K562 (cell line): ENCODE measurements at regions not wholly inside any gene's neighbourhood (a gene's known extent, or its start where the extent isn't known, plus 50 kb on each side); places are given as distances from the start of the nearest gene placed in this dataset.

ENCODE experiments used
- ATAC-seq: fragments of 200-7000 bp; cut with Tn5 transposase; 3 replicates; pipeline ENCODE4 v1.9.1; 2020; ENCODE audit warnings: moderate library complexity
- BruUV-seq: library from RNA; stranded (reverse); fragments of 400-500 nt; replicated peaks from 2 replicates; lab custom pipeline; 2021; lab: Mats Ljungman, UMichigan
- CTCF ChIA-PET: fragments of 300-600 bp; formaldehyde crosslinking; extraction: SDS; loops from one replicate; lab custom pipeline; 2021; ENCODE audit warnings: low intra/inter-chr PET ratio; lab: Yijun Ruan, JAX
- POLR2A ChIA-PET: fragments of 300-600, 350-650 bp; sonication (Branson Sonifier 250); formaldehyde crosslinking; extraction: SDS; loops from one replicate; lab custom pipeline; 2021; ENCODE audit warnings: antibody characterized with exemption, inconsistent platforms; lab: Yijun Ruan, JAX
- DNase-seq, 4 experiments: peaks; one replicate each; pipeline versions ENCODE4 v3.0.0 to v3.0.0-alpha.2; 2011 to 2018; ENCODE audit warnings: low spot score in 3 of 4, mixed read lengths in 3 of 4; ENCODE audit errors: extremely low read depth in 1 of 4
- FAIRE-seq: peaks from 2 replicates; lab custom pipeline; 2011; peaks lifted over from hg19 to GRCh38; lab: Jason Lieb, UNC
- H2AFZ ChIP-seq: 2 replicates; pipeline ENCODE4 v1.6.0; 2011; ENCODE audit warnings: low read depth, low read length, control low read depth, inconsistent platforms
- H3K27ac ChIP-seq: fragments of 200-600 bp; 3 replicates; pipeline ENCODE4 v1.8.0; 2011; ENCODE audit warnings: low read depth, mild to moderate bottlenecking, control low read depth, inconsistent platforms, low read length, moderate library complexity, mixed read lengths; ENCODE audit errors: extremely low read depth
- H3K27me3 ChIP-seq, 2 experiments: fragments of 300-600 bp in 1 of 2; 2 replicates in 1 of 2; 3 replicates in 1 of 2; pipeline versions ENCODE4 v1.6.0 to v1.8.0; 2011; ENCODE audit warnings: inconsistent platforms in 2 of 2, low read length in 2 of 2, mild to moderate bottlenecking in 1 of 2, mixed read lengths in 1 of 2, moderate library complexity in 1 of 2; ENCODE audit not compliant: control insufficient read depth in 2 of 2, insufficient read depth in 2 of 2
- H3K36me3 ChIP-seq: fragments of 300-600 bp; 3 replicates; pipeline ENCODE4 v1.8.0; 2011; ENCODE audit warnings: mild to moderate bottlenecking, low read length, inconsistent platforms; ENCODE audit not compliant: control insufficient read depth, insufficient read depth
- H3K4me1 ChIP-seq, 2 experiments: fragments of 200-600 bp in 1 of 2; replicated peaks in 1 of 2; 2 replicates in 1 of 2; 3 replicates in 1 of 2; pipeline versions ENCODE4 v1.5.1 to v1.8.0; 2011; ENCODE audit warnings: inconsistent platforms in 2 of 2, low read length in 2 of 2, mild to moderate bottlenecking in 1 of 2, mixed read lengths in 1 of 2, moderate library complexity in 1 of 2; ENCODE audit not compliant: control insufficient read depth in 2 of 2, insufficient read depth in 2 of 2
- H3K4me2 ChIP-seq: 2 replicates; pipeline ENCODE4 v1.6.1; 2011; ENCODE audit warnings: low read length, control low read depth, inconsistent platforms, mixed read lengths; ENCODE audit not compliant: insufficient read depth
- H3K4me3 ChIP-seq: fragments of 200-600 bp; sonication (generic), shearing (Covaris generic); 2 replicates; pipeline ENCODE4 v1.5.1; 2016; ENCODE audit warnings: control low read depth, inconsistent platforms
- H3K79me2 ChIP-seq: fragments of 200-600 bp; 3 replicates; pipeline ENCODE4 v1.8.0; 2011; ENCODE audit warnings: low read length, inconsistent platforms; ENCODE audit not compliant: control insufficient read depth, insufficient read depth
- H3K9ac ChIP-seq, 2 experiments: 2 replicates each; pipeline versions ENCODE4 v1.6.0 to v1.6.1; 2011; ENCODE audit warnings: low read depth in 2 of 2, low read length in 2 of 2, control low read depth in 1 of 2, inconsistent platforms in 1 of 2, mild to moderate bottlenecking in 1 of 2, mixed read lengths in 1 of 2; ENCODE audit not compliant: insufficient read depth in 1 of 2
- H3K9me1 ChIP-seq: one replicate; pipeline ENCODE4 v1.6.0; 2011; ENCODE audit warnings: inconsistent platforms, mild to moderate bottlenecking, low read length, moderate library complexity; ENCODE audit not compliant: control insufficient read depth, insufficient read depth
- H3K9me3 ChIP-seq: replicated peaks from 2 replicates; pipeline ENCODE4 v1.5.1; 2011; ENCODE audit warnings: low read depth, low read length, inconsistent platforms; ENCODE audit not compliant: control insufficient read depth, insufficient read depth
- H4K20me1 ChIP-seq: replicated peaks from 2 replicates; pipeline ENCODE4 v1.6.1; 2011; ENCODE audit warnings: low read length, inconsistent platforms, mixed read lengths; ENCODE audit not compliant: control insufficient read depth, insufficient read depth
- CBX2 ChIP-seq: fragments of 200-600 bp; sonication (generic); IDR thresholded peaks from one replicate; pipeline ENCODE4 v1.6.1; 2012; ENCODE audit warnings: mild to moderate bottlenecking, low read length, inconsistent platforms; ENCODE audit not compliant: insufficient read depth, poor library complexity, severe bottlenecking
- CHAMP1 ChIP-seq: fragments of 450-650 bp; IDR thresholded peaks from 2 replicates; pipeline ENCODE4 v1.6.1; 2016; ENCODE audit warnings: mild to moderate bottlenecking
- CHD1 ChIP-seq: fragments of 200-600 bp; sonication (generic); IDR thresholded peaks from one replicate; pipeline ENCODE4 v1.6.1; 2012; ENCODE audit warnings: mild to moderate bottlenecking, moderate library complexity, low read length, inconsistent platforms
- E2F3 ChIP-seq: fragments of 250-450 bp; sonication (Bioruptor Pico); IDR thresholded peaks from 2 replicates; pipeline ENCODE4 v1.4.0; 2020; ENCODE audit warnings: mild to moderate bottlenecking
- HLTF ChIP-seq: fragments of 450-650 bp; IDR thresholded peaks from 2 replicates; pipeline ENCODE4 v1.6.1; 2016
- LCOR ChIP-seq: sonication (generic); formaldehyde crosslinking; IDR thresholded peaks from 2 replicates; pipeline ENCODE4 v1.8.0; 2022; ENCODE audit warnings: mild to moderate bottlenecking, missing genetic modification reagents
- TOE1 ChIP-seq, 2 experiments: fragments of 450-650 bp in 1 of 2; sonication (generic) in 1 of 2; formaldehyde crosslinking in 1 of 2; IDR thresholded peaks; 2 replicates each; pipeline versions ENCODE4 v1.7.1 to v1.8.0; 2016 to 2022; ENCODE audit warnings: borderline replicate concordance in 2 of 2, mild to moderate bottlenecking in 2 of 2, antibody characterized with exemption in 1 of 2, inconsistent platforms in 1 of 2, low read depth in 1 of 2, missing genetic modification reagents in 1 of 2, moderate library complexity in 1 of 2
- XRCC4 ChIP-seq: IDR thresholded peaks from one replicate; pipeline ENCODE4 v1.6.1; 2011; ENCODE audit not compliant: insufficient read depth, insufficient read length; ENCODE audit errors: extremely low read depth
- YBX1 ChIP-seq: fragments of 450-650 bp; IDR thresholded peaks from 2 replicates; pipeline ENCODE4 v1.7.1; 2016; ENCODE audit warnings: mild to moderate bottlenecking
- ZNF140 ChIP-seq: fragments of 250-450 bp; sonication (Bioruptor Pico); IDR thresholded peaks from 2 replicates; pipeline ENCODE4 v1.8.0; 2021; ENCODE audit warnings: moderate library complexity, mild to moderate bottlenecking, inconsistent platforms
- ZNF707 ChIP-seq: fragments of 250-450 bp; sonication (Bioruptor Pico); conservative IDR thresholded peaks from 2 replicates; pipeline ENCODE4 v1.8.0; 2022; ENCODE audit warnings: inconsistent platforms, mild to moderate bottlenecking, moderate library complexity
- WGBS: fragments of 100-300 bp; shearing (Covaris generic); methylation state at CpG from one replicate; pipeline ENCODE4 v1.1.6; 2016; ENCODE audit warnings: low coverage, mixed read lengths; ENCODE audit not compliant: insufficient coverage; ENCODE audit errors: missing lambda C conversion rate; 5-methylcytosine and 5-hydroxymethylcytosine counted together
- in situ Hi-C: fragments of 300-500 bp; cut with MboI; formaldehyde crosslinking; loops from 4 replicates; pipeline ENCODE4 v1.15.0; 2018; ENCODE audit warnings: inconsistent platforms, mixed read lengths
- intact Hi-C: fragments of 100-400 bp; cut with micrococcal nuclease; formaldehyde crosslinking; loops from 2 replicates; pipeline ENCODE4 v1.14.2; 2022

DNA sequence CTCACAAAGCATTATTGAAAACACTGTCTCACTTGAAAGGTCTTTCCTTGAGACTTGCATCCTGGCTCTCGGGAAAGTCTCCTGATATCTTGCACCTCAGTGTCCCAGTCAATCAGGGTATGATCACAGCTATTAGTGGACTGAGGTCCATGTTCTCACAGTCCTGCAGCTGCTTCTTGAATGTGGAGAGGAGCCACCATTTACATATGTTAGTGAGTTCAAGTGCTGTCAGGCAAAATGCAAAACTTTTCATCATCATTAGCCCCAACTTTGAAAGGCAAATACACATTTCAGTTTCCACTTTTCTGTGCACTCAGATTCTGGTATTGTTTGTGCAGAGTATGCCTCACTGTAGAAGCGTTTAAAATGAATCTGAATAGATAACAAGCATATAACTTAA, 111.6 kb downstream of the SNX18 start:
- Histone ChIP-seq H3K27me3 (peaks cover 6 to 38% of the 10 kb centered on the region in 2 experiments; a peak in 2 of 5 replicates), H3K27ac (no peak overlapping the region), H3K9me3 (no peaks in the 10 kb centered on the region), H3K4me2 (no peak overlapping the region), H3K4me3 (no peak overlapping the region), H3K79me2 (no peaks in the 10 kb centered on the region), H3K36me3 (no peaks in the 10 kb centered on the region), H2AFZ (no peak overlapping the region), H3K9me1 (no peaks in the 10 kb centered on the region), H3K9ac (no peak overlapping the region), H4K20me1 (no peaks in the 10 kb centered on the region), H3K4me1 (no peaks in the 10 kb centered on the region)
- DNase-seq (no peak), FAIRE-seq (no peak), ATAC-seq (no peak)
- intact Hi-C loops (loop anchor here (10.0 kb wide), 1 partner anchor 114 kb away; the partner anchor contains the start of gene SNX18), in situ Hi-C loops (no loop called here)
- no TSS peak for BruUV-seq
- WGBS: 0% methylated on average over 2 of the region's 2 CpGs
- TF ChIP-seq XRCC4 (no peak), CHAMP1 (no peak), E2F3 (CRISPR knock-in tag) (no peak), CBX2 (no peak), ZNF140 (CRISPR knock-in tag) (no peak), ZNF707 (CRISPR knock-in tag) (no peak), CHD1 (no peak), TOE1 (IDR thresholded peaks at IDR 0.05; ENCODE audit: borderline replicate concordance) (no peak), TOE1 (CRISPR knock-in tag; IDR thresholded peaks at IDR 0.05; ENCODE audit: borderline replicate concordance, low read depth) (no peak), YBX1 (no peak), HLTF (no peak), LCOR (CRISPR knock-in tag) (no peak)
- CTCF ChIA-PET: no interaction called here
- POLR2A ChIA-PET: no interaction called here
